ENCODE measurements at regions not wholly inside any gene's neighbourhood (a gene's known extent, or its start where the extent isn't known, plus 50 kb on each side); places are given as distances from the start of the nearest gene placed in this dataset.

DNA sequence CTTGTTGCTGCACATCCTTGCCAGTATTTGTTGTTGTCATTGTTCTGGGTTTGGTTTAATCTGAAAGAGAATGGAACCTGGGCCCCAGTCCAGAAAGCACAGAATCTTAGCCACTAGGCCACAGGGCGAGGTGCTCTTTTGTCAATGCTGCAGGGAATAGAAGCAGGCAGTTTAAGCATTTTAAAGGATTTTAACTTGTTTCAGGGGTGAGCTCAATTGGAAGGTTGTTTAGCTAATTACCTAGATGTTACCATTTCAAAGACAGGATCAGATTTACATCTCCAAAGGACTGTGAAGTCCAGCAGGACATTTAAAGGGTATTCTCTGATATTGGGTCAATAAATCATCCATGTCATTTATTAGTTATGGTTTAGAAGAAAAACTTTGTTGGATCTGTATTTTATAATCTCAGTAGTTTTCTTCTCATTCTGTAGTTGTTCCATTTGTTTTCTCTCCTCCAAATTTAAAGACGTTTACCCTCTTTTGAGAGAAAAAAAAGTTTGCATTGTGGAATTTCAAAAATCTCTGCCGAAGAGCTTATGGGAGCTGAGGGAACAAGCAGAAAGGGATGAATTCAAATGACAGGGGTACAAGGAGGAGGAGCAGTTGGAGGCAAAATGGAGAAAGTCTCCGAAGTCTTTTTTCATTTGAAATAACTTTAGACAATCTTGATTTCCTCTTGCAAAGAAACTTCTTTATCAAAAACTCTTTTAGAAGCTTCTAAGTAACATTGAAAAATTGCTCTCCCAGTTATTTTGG is 57.5 kb upstream of the FAM47C start:
- no peak overlapping the region for H2BK12ac ChIP-seq (ENCODE audit: insufficient read length, low read depth, low read length)
- H4K5ac ChIP-seq (ENCODE audit: insufficient read length, low read depth, low read length), result no peak overlapping the region
- no peak overlapping the region for H2AFZ ChIP-seq (ENCODE audit: low read length)
- no peak overlapping the region for H3K14ac ChIP-seq (ENCODE audit: insufficient read depth, low read length)
- no peak overlapping the region for H3K23ac ChIP-seq (ENCODE audit: insufficient read length, low read depth, low read length)
- no peak overlapping the region for H3K56ac ChIP-seq (ENCODE audit: insufficient read length, low read depth, low read length)
- H2BK5ac ChIP-seq (ENCODE audit: insufficient read length, low read length), result no peak overlapping the region
- no peaks in the 10 kb centered on the region for H3K23me2 ChIP-seq (ENCODE audit: insufficient read length, low read depth, low read length, poor library complexity, severe bottlenecking)
- no peaks in the 10 kb centered on the region for H4K20me1 ChIP-seq (ENCODE audit: control insufficient read depth, insufficient read depth, insufficient read length)
- TF ChIP-seq, protein P1, sequence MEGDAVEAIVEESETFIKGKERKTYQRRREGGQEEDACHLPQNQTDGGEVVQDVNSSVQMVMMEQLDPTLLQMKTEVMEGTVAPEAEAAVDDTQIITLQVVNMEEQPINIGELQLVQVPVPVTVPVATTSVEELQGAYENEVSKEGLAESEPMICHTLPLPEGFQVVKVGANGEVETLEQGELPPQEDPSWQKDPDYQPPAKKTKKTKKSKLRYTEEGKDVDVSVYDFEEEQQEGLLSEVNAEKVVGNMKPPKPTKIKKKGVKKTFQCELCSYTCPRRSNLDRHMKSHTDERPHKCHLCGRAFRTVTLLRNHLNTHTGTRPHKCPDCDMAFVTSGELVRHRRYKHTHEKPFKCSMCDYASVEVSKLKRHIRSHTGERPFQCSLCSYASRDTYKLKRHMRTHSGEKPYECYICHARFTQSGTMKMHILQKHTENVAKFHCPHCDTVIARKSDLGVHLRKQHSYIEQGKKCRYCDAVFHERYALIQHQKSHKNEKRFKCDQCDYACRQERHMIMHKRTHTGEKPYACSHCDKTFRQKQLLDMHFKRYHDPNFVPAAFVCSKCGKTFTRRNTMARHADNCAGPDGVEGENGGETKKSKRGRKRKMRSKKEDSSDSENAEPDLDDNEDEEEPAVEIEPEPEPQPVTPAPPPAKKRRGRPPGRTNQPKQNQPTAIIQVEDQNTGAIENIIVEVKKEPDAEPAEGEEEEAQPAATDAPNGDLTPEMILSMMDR (conservative IDR thresholded peaks at IDR 0.05), result no peak
- peak; percentile 70 for DNase-seq
- no peak overlapping the region for H3T11ph ChIP-seq (ENCODE audit: low read length)
- H3K27me3 ChIP-seq (ENCODE audit: insufficient read depth, low read length), result no peaks in the 10 kb centered on the region
- peak overlapping the region; percentile 14 to 29; a peak in 3 of 5 replicates for H3K4me3 Mint-ChIP-seq
- H3K9ac ChIP-seq (ENCODE audit: extremely low read depth, insufficient read length, low read length), result no peak overlapping the region
- peak overlapping the region; percentile 41 for H3K27ac ChIP-seq (ENCODE audit: insufficient read length, low read depth, low read length)
- H2BK15ac ChIP-seq (ENCODE audit: low read depth, low read length), result no peak overlapping the region
- H3K4me1 Mint-ChIP-seq, result peaks cover 22 to 23% of the 10 kb centered on the region in 2 experiments
- peak overlapping the region in 2 of 3 experiments; percentile 66 to 85; a peak in 3 of 7 replicates for H3K27ac Mint-ChIP-seq
- no peaks in the 10 kb centered on the region for H3K79me1 ChIP-seq (ENCODE audit: insufficient read depth, low read depth, low read length, poor library complexity, severe bottlenecking)
- H3K18ac ChIP-seq (ENCODE audit: insufficient read length, low read depth, low read length), result no peak overlapping the region
- no peak overlapping the region for H2BK120ac ChIP-seq (ENCODE audit: low read depth, low read length, poor library complexity, severe bottlenecking)
- H3K36me3 Mint-ChIP-seq (ENCODE audit: insufficient read depth in 1 of 3, low read depth in 3 of 3), result peaks cover 0 to 15% (median 2%) of the 10 kb centered on the region in 3 experiments; a peak in 4 of 7 replicates
- peaks cover 8% of the 10 kb centered on the region; the same call in 1 of the 2 replicates for H3K27me3 Mint-ChIP-seq (ENCODE audit: low read depth)
- no peak overlapping the region for H4K91ac ChIP-seq (ENCODE audit: insufficient read length, low read depth, low read length)
- H3K4me2 ChIP-seq (ENCODE audit: insufficient read depth, insufficient read length, low read length), result peak overlapping the region; percentile 34
- H3K79me2 ChIP-seq (ENCODE audit: insufficient read depth, low read length), result no peaks in the 10 kb centered on the region
- H3K9me3 ChIP-seq (ENCODE audit: control insufficient read depth, low read depth, low read length), result no peaks in the 10 kb centered on the region
- no peak overlapping the region for H2BK20ac ChIP-seq (ENCODE audit: low read depth, low read length, poor library complexity, severe bottlenecking)
- H2AK5ac ChIP-seq (ENCODE audit: insufficient read length, low read length), result no peak overlapping the region
- H3K9me3 Mint-ChIP-seq, result peaks cover 46 to 57% of the 10 kb centered on the region in 2 experiments
- H3K4me1 ChIP-seq (ENCODE audit: insufficient read depth, low read length), result no peaks in the 10 kb centered on the region; the same call in 1 of the 2 replicates
- no CpG with 5 or more reads among the region's 4 CpGs for WGBS (ENCODE audit: extremely low coverage, insufficient read length, low lambda C conversion rate)
- H3K4ac ChIP-seq (ENCODE audit: low read depth, low read length), result no peak overlapping the region
- no peak overlapping the region for H4K8ac ChIP-seq (replicated peaks; ENCODE audit: insufficient read length, low read depth, low read length)

Measured in H9 (cell line).